ENCODE measurements at regions not wholly inside any gene's neighbourhood (a gene's known extent, or its start where the extent isn't known, plus 50 kb on each side); places are given as distances from the start of the nearest gene placed in this dataset.

GRCh38 chr6:37550191-37550831 is 50.6 kb upstream of the CCDC167 start:
- FAIRE-seq (peak; percentile 58), DNase-seq (ENCODE audit: insufficient read length, low spot score) (peak; percentile 45)
- no peak for TF ChIP-seq POLR2A (IDR thresholded peaks at IDR 0.05; ENCODE audit: low read depth, low read length)

DNA sequence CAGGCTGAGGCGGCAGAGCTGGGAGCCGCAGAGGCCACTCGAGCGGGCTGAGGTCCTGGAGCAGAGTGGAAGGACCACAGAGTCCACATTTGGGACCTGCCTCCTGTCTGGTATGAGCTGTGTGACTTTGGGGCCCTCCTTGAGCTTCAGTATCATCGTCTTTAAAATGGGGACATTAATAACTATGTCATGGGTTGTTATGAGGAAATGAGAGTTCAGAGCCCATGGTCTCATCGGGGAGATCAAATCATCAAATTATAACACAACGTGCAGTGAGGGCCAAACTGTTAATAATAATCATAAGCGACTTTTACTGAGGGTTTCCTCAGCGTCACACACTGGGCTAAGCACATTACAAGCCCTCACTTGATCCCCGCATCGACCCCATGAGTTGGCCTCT is 49.9 kb upstream of the CCDC167 start:
- DNase-seq (ENCODE audit: insufficient read length, low spot score) (no peak), FAIRE-seq (no peak)
- TF ChIP-seq POLR2A (IDR thresholded peaks at IDR 0.05; ENCODE audit: low read depth, low read length) = no peak
